ENCODE measurements at regions not wholly inside any gene's neighbourhood (a gene's known extent, or its start where the extent isn't known, plus 50 kb on each side); places are given as distances from the start of the nearest gene placed in this dataset.

DNA sequence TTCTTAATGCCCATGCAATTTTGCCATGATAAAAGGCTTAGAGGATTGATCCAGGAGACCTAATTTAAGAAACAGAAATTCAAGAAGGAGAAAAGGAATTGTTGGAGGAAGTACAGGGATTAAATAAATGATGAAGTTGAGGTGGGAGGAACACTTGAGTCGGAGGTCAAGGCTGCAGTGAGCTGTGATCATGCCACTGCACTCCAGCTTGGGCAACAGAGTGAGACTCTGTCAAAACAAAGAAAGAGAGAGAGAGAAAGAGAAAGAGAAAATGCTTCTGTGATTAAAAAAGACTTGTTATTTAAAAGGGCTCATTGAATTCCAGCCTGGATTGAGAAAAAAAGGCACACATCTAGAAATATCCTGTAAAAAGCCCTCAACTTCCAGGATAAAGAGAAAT is 123.2 kb downstream of the B3GNT2 start:
- H3K4me3 ChIP-seq (ENCODE audit: low read depth, low read length): no peak overlapping the region
- in situ Hi-C loops (cut with HindIII; ENCODE audit: low pct_ligation_motif_present, low sequenced_read_pairs): no loop called here
- no peak for TF ChIP-seq CTCF (IDR thresholded peaks at IDR 0.05; ENCODE audit: low read depth, low read length, missing control alignments)
- no peaks in the 10 kb centered on the region for H3K27me3 ChIP-seq (replicated peaks)
- no peaks in the 10 kb centered on the region for H3K36me3 ChIP-seq (replicated peaks)
- DNase-seq: no peak
- no peak overlapping the region for H3K27ac ChIP-seq

DNA sequence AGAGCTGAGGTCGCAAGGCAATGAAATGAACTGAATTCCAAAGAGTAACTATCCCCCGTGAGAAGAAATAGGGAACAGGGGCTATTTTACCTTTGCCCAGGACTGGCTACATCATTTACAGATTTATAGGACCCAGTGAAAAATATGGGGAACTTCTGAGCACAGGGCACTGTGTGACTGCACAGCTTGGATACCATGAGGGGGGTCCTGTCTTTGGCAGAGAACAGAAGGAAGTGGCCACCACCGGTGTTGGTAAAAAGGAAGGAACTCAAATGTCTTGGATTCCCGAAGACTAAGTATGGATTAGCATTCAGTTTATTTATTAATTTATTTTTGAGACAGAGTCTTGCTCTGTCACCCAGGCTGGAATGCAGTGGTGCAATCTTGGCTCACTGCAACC is 119.6 kb downstream of the B3GNT2 start:
- Histone ChIP-seq H3K36me3 (replicated peaks) (no peaks in the 10 kb centered on the region), H3K4me3 (ENCODE audit: low read depth, low read length) (no peak overlapping the region), H3K27me3 (replicated peaks) (no peaks in the 10 kb centered on the region), H3K27ac (no peak overlapping the region)
- DNase-seq: no peak
- in situ Hi-C loops (cut with HindIII; ENCODE audit: low pct_ligation_motif_present, low sequenced_read_pairs): no loop called here
- no peak for TF ChIP-seq CTCF (IDR thresholded peaks at IDR 0.05; ENCODE audit: low read depth, low read length, missing control alignments)

- Histone ChIP-seq H3K36me3 (replicated peaks) (no peaks in the 10 kb centered on the region), H3K27ac (no peak overlapping the region), H3K27me3 (replicated peaks) (no peaks in the 10 kb centered on the region), H3K4me3 (ENCODE audit: low read depth, low read length) (no peak overlapping the region)
- no peak for TF ChIP-seq CTCF (IDR thresholded peaks at IDR 0.05; ENCODE audit: low read depth, low read length, missing control alignments)
- in situ Hi-C loops (cut with HindIII; ENCODE audit: low pct_ligation_motif_present, low sequenced_read_pairs): no loop called here
- DNase-seq: no peak
These were observed 118.4 kb downstream of the B3GNT2 start for GRCh38 chr2:62314291-62314690.

DNA sequence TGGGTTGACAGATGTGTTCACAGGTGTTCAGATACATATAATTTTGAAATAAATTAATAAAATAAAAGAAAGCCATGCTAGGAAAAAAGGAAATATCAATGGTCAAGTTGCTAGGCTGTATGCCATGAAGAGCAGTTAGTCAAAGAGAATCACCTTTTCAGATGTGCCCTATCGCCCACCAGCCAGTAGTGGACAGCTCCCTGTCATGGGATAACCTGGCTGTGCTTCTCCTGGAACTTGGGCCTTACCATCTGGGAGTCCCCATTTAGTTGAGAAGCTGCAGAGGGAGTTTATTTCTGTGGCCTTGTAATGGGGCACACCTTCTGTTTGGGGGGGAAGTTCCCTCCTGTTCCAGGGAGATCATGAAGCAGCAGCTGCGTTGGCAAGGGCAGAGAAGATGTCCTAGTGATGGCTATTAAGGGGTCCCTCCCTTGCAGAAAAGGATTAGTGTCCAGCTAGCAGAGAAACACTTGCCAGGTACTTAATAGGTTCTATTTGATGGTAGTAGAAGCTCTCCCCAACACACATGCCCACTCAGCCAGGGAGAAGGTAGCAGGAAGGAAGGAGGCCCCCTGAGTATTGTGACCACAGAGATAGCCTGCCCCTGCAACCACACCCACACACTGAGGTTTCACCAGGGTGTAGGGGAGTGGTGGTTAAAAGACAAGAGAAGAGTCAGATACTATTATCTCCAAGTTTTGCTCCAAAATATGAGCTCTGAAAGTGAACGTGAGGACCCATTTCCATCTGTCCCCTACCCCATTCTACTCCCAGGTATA is 117.7 kb downstream of the B3GNT2 start:
- no peaks in the 10 kb centered on the region for H3K36me3 ChIP-seq (replicated peaks)
- in situ Hi-C loops (cut with HindIII; ENCODE audit: low pct_ligation_motif_present, low sequenced_read_pairs): no loop called here
- DNase-seq: no peak
- TF ChIP-seq CTCF (IDR thresholded peaks at IDR 0.05; ENCODE audit: low read depth, low read length, missing control alignments): no peak
- no peak overlapping the region for H3K4me3 ChIP-seq (ENCODE audit: low read depth, low read length)
- H3K27ac ChIP-seq: no peak overlapping the region
- H3K27me3 ChIP-seq (replicated peaks): no peaks in the 10 kb centered on the region

- TF ChIP-seq CTCF (IDR thresholded peaks at IDR 0.05; ENCODE audit: low read depth, low read length, missing control alignments): no peak
- Histone ChIP-seq H3K27me3 (replicated peaks) (no peaks in the 10 kb centered on the region), H3K36me3 (replicated peaks) (no peaks in the 10 kb centered on the region), H3K27ac (no peak overlapping the region), H3K4me3 (ENCODE audit: low read depth, low read length) (no peak overlapping the region)
- in situ Hi-C loops (cut with HindIII; ENCODE audit: low pct_ligation_motif_present, low sequenced_read_pairs): no loop called here
- DNase-seq: no peak
These were observed 113.7 kb downstream of the B3GNT2 start for GRCh38 chr2:62309465-62310091.

All from brain microvascular endothelial cell (primary cell).